Esophagus muscularis mucosa (tissue), 4 donors: ENCODE measurements at regions not wholly inside any gene's neighbourhood (a gene's known extent, or its start where the extent isn't known, plus 50 kb on each side); places are given as distances from the start of the nearest gene placed in this dataset.

ENCODE experiments used
- EP300 ChIP-seq: sonication (generic); formaldehyde crosslinking; IDR thresholded peaks from one replicate; pipeline ENCODE4 v1.6.1; 2017; ENCODE audit warnings: antibody characterized with exemption
- POLR2A ChIP-seq: fragments of 450-650 bp; IDR thresholded peaks from one replicate; pipeline ENCODE4 v1.6.1; 2017; ENCODE audit warnings: antibody characterized with exemption, moderate library complexity, mild to moderate bottlenecking, low read depth
- POLR2AphosphoS5 ChIP-seq, 2 donors: sonication (generic); formaldehyde crosslinking; IDR thresholded peaks; one replicate each; pipeline ENCODE4 v1.6.1; 2017; ENCODE audit warnings: antibody characterized with exemption in 2 of 2
- TF ChIP-seq, protein P1 (sequence below), 3 experiments: fragments of 200-600 bp in 2 of 3; fragments of 450-650 bp in 1 of 3; sonication (generic) in 2 of 3; IDR thresholded peaks; one replicate each; pipeline ENCODE4 v1.5.1; 2017 to 2019; ENCODE audit warnings: antibody characterized with exemption in 3 of 3, mild to moderate bottlenecking in 2 of 3, moderate library complexity in 1 of 3

DNA sequence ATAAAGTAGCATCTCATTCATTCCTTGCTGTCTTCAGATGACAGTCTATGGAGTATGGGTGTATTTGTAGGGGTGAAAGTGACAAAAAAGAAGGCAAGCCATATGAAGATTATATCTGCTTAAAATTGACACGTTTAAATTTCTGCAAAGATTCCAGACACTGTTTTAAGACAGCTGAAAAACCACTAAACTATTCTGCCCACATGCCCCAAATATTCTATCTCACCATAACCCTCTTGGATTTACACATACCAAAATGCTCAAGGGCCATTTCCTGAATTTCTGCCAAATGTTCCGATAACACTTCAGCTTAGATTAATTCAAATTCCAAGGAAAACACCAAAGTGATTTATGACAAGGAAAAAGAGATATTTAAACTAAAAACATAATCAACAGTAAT lies 99.9 kb upstream of the IL6 start:
- TF ChIP-seq, protein P1, sequence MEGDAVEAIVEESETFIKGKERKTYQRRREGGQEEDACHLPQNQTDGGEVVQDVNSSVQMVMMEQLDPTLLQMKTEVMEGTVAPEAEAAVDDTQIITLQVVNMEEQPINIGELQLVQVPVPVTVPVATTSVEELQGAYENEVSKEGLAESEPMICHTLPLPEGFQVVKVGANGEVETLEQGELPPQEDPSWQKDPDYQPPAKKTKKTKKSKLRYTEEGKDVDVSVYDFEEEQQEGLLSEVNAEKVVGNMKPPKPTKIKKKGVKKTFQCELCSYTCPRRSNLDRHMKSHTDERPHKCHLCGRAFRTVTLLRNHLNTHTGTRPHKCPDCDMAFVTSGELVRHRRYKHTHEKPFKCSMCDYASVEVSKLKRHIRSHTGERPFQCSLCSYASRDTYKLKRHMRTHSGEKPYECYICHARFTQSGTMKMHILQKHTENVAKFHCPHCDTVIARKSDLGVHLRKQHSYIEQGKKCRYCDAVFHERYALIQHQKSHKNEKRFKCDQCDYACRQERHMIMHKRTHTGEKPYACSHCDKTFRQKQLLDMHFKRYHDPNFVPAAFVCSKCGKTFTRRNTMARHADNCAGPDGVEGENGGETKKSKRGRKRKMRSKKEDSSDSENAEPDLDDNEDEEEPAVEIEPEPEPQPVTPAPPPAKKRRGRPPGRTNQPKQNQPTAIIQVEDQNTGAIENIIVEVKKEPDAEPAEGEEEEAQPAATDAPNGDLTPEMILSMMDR (IDR thresholded peaks at IDR 0.05) = no peak
- TF ChIP-seq POLR2A (no peak), POLR2AphosphoS5 (IDR thresholded peaks at IDR 0.05) (no peak), EP300 (no peak)
